ENCODE measurements at regions not wholly inside any gene's neighbourhood (a gene's known extent, or its start where the extent isn't known, plus 50 kb on each side); places are given as distances from the start of the nearest gene placed in this dataset.

GRCh38 chr12:25058012-25058411 is 109.1 kb upstream of the BCAT1 start:
- no peak for ATAC-seq
- no peak for DNase-seq (ENCODE audit: low spot score)

DNA sequence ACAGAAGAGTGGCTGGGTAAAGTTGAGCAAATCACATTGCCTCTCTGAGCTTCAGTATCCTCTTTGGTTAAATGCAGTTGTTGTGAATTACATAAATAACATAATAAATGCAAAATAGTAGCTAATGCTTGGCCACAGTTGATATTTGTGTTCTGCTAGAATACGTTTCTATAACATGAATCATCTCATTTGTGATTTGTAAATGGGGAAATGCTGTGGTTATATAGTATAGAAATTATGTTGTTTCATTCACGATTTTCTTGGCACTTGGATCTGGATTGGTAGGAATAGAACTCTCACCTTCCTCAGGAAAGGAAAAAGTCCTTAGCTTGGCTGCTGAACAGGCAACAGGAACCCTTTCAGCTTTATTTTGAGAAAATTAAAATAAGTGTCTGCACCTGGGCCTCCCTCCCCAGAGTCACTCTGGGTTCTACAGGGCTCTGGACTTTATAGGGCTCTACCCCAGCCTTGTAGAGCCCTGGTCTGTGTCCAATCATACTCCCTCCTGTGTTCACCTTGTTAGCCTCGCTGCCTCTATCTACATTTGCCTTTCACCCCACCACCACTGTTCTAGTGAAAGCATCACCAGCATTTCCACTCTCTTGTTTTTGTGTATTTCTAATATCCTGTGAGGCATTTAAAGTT is 107.7 kb upstream of the BCAT1 start:
- DNase-seq (ENCODE audit: low spot score) (no peak), ATAC-seq (no peak)

- DNase-seq (ENCODE audit: low spot score) (no peak), ATAC-seq (no peak)
Observed at GRCh38 chr12:25056011-25056410, 107.1 kb upstream of the BCAT1 start.

- ATAC-seq (no peak), DNase-seq (ENCODE audit: low spot score) (no peak)
Observed at GRCh38 chr12:25054783-25055144, 105.9 kb upstream of the BCAT1 start.

GRCh38 chr12:25054076-25054782 is 105.3 kb upstream of the BCAT1 start:
- DNase-seq (ENCODE audit: low spot score), result no peak
- ATAC-seq, result no peak

DNA sequence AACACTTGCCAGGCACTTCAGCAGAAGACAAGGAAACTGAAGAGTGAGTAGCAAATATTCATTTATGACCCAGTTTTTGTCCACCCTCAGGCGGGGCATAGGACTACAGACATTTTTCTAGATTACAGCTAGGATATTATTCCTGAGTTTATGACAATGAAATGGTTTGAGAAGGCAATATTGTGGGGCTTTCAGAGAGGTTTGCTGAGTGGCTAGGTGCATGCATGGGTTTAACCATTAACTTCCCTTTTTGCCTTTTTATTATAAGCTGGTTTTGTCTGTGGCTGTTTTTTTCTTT is 104.0 kb upstream of the BCAT1 start:
- DNase-seq (ENCODE audit: low spot score), result no peak
- ATAC-seq, result peak; percentile 49

DNA sequence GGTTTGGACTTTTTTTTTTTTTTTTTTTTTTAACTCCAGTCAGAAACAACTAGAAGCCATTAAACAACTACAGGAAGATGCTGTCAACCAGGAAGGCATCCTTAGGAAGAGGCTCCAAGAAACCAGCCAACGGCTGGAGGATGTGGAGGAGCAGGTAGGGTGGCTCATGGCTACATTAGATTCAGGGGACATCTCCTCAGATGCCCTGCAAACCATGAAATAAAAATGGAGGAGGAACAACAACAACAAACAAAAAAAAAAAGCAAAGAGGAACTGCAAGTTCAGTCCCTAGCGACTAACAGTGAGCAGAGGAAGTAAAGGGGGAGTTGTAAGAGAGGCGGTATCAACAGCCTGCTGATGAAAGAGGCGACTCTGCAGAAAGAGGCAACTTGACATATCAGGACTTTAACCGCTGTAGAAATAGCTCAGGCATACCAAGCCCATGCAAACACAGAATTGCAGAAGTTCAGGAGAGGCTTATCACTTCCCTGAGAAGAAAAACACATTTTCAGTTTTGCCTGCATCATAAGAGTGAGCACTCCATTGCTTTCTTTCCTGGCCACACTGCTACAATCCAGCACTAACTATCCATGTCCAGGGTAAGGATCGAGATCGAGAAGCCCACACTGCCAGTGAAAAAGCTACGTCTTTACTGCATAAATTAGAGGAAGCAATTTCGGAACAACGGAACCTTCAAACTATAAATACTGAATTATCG is 103.5 kb upstream of the BCAT1 start:
- DNase-seq (ENCODE audit: low spot score), result no peak
- ATAC-seq, result peak; percentile 90

DNA sequence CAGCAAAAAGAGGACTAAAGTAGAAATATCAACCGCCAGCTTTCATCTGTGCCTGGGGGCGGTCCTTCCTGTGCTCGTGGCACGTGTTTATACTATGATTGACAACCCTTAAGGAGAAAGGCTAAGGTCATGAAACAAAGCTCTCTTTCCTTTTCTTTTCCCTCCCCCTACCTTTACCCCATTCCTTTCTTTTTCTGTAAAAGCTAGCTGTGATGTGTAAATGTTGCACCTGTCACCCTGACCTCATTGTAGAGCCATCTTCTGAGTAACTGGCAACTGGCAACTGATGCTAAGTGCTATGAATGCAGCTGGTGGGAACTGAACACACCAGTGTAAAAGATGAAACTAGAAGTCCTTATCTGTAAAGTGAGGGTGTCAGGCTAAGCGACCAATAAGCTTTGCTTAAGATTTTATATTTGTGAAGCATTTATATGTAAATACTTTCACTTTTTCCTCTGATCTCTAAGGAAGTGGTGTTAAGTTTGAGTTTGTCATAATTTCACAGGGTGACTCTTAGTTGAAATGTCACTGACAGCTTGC is 102.8 kb upstream of the BCAT1 start:
- ATAC-seq (no peak), DNase-seq (ENCODE audit: low spot score) (no peak)

DNA sequence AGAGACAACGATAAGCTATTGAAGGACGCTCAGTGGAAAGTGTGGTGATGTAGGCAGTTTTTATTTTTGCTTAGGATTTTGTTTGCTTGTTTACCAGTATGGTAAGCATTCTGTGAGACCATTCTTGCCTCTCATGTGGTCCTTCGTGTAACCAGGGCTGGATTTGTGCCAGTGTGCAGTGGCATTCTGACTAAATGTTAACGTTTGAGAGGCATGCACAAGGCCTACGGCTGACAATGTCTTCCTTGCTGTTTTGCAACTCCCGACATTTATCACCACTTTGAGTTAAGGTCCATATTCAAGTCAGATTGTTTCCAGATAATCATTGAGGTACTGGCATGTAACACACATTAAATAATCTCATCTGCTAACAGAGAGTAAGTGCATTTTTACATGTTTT is 102.3 kb upstream of the BCAT1 start:
- no peak for ATAC-seq

GRCh38 chr12:25045869-25046268 is 97.0 kb upstream of the BCAT1 start:
- DNase-seq (ENCODE audit: low spot score) (no peak), ATAC-seq (no peak)

More for the DNA sequence above, 102.3 kb upstream of the BCAT1 start:
- no peak for DNase-seq (ENCODE audit: low spot score)

DNA sequence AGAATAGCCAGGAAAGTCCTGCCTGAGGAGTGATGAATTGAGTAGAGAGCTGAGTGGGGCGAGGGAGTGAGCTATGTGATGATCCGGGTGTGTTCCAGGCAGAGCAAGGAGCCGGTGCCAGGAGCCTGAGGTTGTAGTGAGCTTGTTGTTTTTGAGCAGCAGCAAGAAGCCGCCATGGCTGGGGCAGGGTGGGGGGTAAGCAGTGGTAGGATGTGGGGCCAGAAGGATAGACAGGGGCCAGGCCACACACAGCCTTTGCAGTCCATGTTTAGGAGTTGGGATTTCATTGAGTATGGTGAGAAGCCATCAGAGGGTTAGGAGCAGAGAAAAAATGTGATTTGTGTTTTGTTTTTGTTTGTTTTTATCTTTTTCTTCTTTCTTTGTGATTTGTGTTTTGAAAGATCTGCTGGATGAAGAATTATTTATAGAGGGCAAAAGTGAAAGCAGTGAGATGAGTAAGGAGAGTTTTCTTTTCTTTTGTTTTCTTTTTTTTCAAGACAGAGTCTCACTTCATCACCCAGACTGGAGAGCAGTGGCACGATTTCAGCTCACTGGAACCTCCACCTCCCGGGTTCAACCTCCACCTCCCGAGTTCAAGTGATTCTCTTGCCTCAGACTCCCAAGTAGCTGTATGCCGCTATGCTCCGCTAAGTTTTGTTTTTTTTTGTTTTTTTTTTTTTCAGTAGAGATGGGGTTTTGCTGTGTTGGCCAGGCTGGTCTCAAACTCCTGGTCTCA is 92.3 kb upstream of the BCAT1 start:
- ATAC-seq (no peak), DNase-seq (ENCODE audit: low spot score) (no peak)

DNA sequence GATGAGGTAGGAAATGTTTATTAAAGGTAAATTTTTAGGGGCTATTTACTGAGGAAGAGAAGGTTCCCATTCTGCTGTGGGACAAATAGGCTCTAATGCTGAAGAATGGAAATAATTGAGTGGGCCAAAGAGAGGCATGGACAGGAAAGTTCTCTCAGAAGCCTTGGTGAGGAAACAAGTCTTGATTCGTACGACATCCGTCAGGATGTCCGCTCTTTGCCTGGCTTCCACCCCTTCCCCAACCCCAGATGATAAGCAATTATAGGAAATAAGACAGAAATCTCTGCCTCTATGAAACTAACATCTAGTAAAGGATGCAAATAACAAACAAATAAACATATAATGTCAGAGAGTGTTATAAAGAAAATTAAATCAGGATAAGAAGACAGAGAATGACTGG is 91.7 kb upstream of the BCAT1 start:
- no peak for DNase-seq (ENCODE audit: low spot score)
- peak; percentile 18 for ATAC-seq

DNA sequence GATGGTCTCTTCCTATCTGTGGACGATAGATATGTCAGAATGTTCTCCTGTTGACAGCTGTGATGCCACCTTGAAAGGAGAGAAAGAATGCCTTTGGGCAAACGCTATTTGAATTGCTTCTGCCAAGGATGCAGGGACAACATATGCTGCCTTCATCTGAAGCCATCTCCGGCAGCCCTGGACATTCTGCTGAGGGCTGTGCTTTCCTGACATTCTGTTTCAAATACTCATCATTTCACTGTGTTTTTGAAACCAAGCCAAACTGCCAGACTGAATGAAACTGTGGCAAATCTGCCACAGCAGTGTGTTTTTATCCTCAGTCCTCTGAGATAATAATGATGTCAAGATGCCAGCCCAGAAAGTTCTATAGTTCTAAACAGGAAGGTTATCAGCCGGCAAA is 85.8 kb upstream of the BCAT1 start:
- DNase-seq (ENCODE audit: low spot score) (no peak), ATAC-seq (no peak)

GRCh38 chr12:25025951-25026490 is 77.1 kb upstream of the BCAT1 start:
- no peak for ATAC-seq
- DNase-seq (ENCODE audit: low spot score), result no peak

DNA sequence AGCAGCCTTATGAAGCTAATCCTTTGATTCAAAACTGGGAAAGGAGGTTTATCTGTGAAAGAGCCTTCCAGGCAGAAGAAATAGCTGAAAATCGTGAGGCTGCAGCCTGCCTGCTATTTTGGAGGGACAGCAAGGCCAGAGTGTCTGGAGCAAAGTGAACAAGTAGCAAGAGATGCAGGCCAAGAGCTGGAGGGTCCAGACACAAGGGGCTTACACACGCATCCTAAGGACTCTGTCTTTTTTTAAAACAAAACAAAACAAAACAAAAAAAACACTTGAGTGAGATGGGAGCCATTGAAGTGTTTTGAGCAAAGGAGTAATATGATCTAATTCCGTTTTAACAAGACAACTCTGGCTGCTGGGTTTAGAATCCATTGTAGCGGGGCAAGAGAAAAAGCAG is 76.4 kb upstream of the BCAT1 start:
- DNase-seq (ENCODE audit: low spot score) (no peak), ATAC-seq (no peak)

- no peak for DNase-seq (ENCODE audit: low spot score)
- no peak for ATAC-seq
Observed at GRCh38 chr12:25023808-25024207, 74.9 kb upstream of the BCAT1 start.

GRCh38 chr12:25020621-25021243 is 71.8 kb upstream of the BCAT1 start:
- no peak for DNase-seq (ENCODE audit: low spot score)
- ATAC-seq, result no peak

DNA sequence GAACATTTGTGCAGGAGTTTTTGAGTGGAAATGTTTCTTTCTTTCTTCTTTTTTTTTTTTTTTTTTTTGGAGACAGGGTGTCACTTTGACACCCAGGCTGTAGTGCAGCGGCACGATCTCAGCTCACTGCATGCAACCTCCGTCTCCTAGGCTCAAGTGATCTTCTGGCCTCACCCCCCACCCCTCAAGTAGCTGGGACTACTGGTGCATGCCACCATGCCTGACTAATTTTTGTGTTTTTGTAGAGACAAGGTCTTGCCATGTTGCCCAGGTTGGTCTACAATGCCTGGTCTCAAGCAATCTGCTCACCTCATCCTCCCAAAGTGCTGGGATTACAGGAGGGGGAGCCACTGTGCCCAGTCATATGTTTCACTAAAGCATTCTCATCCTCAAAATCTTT is 69.2 kb upstream of the BCAT1 start:
- ATAC-seq (no peak), DNase-seq (ENCODE audit: low spot score) (no peak)

DNA sequence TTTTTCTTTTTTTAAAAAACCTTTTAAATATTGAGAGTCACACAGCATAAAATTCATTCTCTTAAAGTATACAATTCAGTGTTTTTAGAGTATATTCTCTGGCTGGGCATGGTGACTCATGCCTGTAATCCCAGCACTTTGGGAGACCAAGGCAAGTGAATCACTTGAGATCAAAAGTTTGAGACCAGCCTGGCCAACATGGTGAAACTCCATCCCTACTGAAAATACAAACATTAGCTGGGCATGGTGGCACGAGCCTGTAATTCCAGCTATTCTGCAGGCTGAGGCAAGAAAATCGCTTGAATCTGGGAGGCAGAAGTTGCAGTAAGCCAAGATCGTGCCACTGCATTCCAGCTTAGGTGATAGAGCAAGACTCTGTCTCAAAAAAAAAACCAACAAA is 68.4 kb upstream of the BCAT1 start:
- DNase-seq (ENCODE audit: low spot score) (no peak), ATAC-seq (no peak)

DNA sequence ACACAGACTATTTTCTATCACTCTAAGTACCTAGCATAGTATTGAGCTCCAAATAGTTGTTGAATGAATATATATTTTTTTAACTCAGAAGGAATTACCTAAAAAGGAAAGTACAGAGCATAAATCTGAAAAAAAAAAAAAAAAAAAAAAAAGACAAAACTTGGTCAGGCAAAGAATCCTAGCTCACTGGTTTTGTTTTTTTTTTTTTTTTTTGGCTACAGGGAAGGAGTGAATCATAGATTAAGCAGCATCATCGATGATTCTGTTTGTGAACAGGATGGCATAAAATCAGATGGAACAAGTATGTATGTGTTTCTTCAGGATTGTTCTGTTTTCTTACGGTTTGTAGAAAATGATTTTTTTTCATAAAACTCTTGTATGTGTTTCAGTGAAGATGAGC is 66.1 kb upstream of the BCAT1 start:
- ATAC-seq (no peak), DNase-seq (ENCODE audit: low spot score) (no peak)

- DNase-seq (ENCODE audit: low spot score) (no peak), ATAC-seq (no peak)
Observed at GRCh38 chr12:25013061-25013460, 64.2 kb upstream of the BCAT1 start.
